T-helper 17 cell (primary cell): ENCODE measurements at regions not wholly inside any gene's neighbourhood (a gene's known extent, or its start where the extent isn't known, plus 50 kb on each side); places are given as distances from the start of the nearest gene placed in this dataset.

Experiments used
- ATAC-seq: fragments of 150-1000 bp; cut with Tn5 transposase; 2 replicates; pipeline ENCODE4 v1.10.0; 2021; ENCODE audit warnings: mild to moderate bottlenecking, moderate library complexity
- DNase-seq, 3 donors: peaks; one replicate each; pipeline versions ENCODE4 v3.0.0 to v3.0.0-alpha.2; 2020 to 2021
- H3K9me3 ChIP-seq: one replicate; pipeline ENCODE4 v1.7.0; 2013; ENCODE audit warnings: low read length, mild to moderate bottlenecking; ENCODE audit not compliant: control insufficient read depth, poor library complexity, severe bottlenecking
- H3K27ac Mint-ChIP-seq: one replicate; pipeline ENCODE4 v1.8.0; 2022; ENCODE audit warnings: mild to moderate bottlenecking, moderate library complexity, mixed read lengths
- H3K27me3 Mint-ChIP-seq: one replicate; pipeline ENCODE4 v1.8.0; 2022; ENCODE audit warnings: mixed read lengths
- H3K36me3 Mint-ChIP-seq: one replicate; pipeline ENCODE4 v1.8.0; 2022; ENCODE audit warnings: low read depth, mixed read lengths
- H3K4me1 Mint-ChIP-seq: one replicate; pipeline ENCODE4 v1.8.0; 2022; ENCODE audit warnings: mild to moderate bottlenecking, mixed read lengths
- H3K4me3 Mint-ChIP-seq: one replicate; pipeline ENCODE4 v1.8.0; 2022; ENCODE audit warnings: mild to moderate bottlenecking, moderate library complexity, mixed read lengths

- no peak for ATAC-seq
- no peak overlapping the region for H3K27ac Mint-ChIP-seq
- DNase-seq = no peak
- H3K4me3 Mint-ChIP-seq = no peak overlapping the region
- peaks cover 7% of the 10 kb centered on the region for H3K4me1 Mint-ChIP-seq
- no peaks in the 10 kb centered on the region for H3K36me3 Mint-ChIP-seq
- peaks cover 42% of the 10 kb centered on the region for H3K27me3 Mint-ChIP-seq
- no peaks in the 10 kb centered on the region for H3K9me3 ChIP-seq
Observed at GRCh38 chr12:91383099-91383498, 200.5 kb upstream of the DCN start.

- Mint-ChIP-seq H3K4me1 (peaks cover 7% of the 10 kb centered on the region), H3K36me3 (no peaks in the 10 kb centered on the region), H3K27ac (no peak overlapping the region), H3K27me3 (peaks cover 42% of the 10 kb centered on the region), H3K4me3 (peak overlapping the region; percentile 75)
- H3K9me3 ChIP-seq = no peaks in the 10 kb centered on the region
- DNase-seq (peak; percentile 62 to 84 (median 69)), ATAC-seq (peak; percentile 92)
Observed at GRCh38 chr12:91382081-91382543, 199.5 kb upstream of the DCN start.

- no peak for ATAC-seq
- DNase-seq = no peak
- Mint-ChIP-seq H3K36me3 (no peaks in the 10 kb centered on the region), H3K27ac (no peak overlapping the region), H3K4me3 (no peak overlapping the region), H3K27me3 (peaks cover 44% of the 10 kb centered on the region), H3K4me1 (peaks cover 7% of the 10 kb centered on the region)
- H3K9me3 ChIP-seq = no peaks in the 10 kb centered on the region
Observed at GRCh38 chr12:91381309-91381804, 198.7 kb upstream of the DCN start.

- Mint-ChIP-seq H3K4me1 (peaks cover 7% of the 10 kb centered on the region), H3K27me3 (peaks cover 45% of the 10 kb centered on the region), H3K36me3 (peaks cover 2% of the 10 kb centered on the region), H3K4me3 (no peak overlapping the region), H3K27ac (no peak overlapping the region)
- DNase-seq (no peak), ATAC-seq (no peak)
- no peaks in the 10 kb centered on the region for H3K9me3 ChIP-seq
Observed at GRCh38 chr12:91380631-91381030, 198.0 kb upstream of the DCN start.

DNA sequence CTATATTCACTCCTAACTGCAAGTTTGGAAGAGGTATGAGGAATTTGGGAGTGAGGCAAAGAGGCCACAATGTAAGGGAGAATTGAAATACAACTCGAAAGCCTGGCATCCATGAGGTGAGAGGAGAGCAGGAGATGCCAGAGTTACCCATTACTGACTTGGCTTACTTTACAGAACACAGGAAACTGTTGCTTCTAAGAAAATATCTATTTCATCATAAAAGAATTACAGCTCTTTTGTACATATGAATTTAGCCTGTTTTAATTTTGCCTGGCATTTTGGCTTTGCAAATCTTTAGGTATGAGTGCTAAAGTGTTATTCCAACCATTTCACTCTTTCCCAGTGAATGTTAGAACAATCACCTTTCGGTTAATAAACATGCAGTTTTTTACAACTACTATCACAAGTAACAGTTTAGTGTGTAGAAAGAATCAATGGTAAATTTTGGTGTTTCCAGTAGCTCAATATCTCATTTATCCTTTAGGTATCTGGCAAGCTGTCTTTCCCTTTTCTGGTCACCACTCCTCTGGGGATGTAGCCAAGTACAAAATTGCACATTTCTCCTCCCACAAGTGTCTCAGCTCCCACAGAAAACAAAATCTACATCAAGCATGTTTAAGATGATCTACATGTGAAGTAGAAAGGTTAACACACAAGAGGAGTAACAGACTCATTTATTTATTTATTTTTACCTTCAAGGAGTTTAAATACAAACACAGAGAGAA, 196.6 kb upstream of the DCN start:
- DNase-seq (no peak), ATAC-seq (no peak)
- peaks cover 7% of the 10 kb centered on the region for H3K4me1 Mint-ChIP-seq
- H3K9me3 ChIP-seq = no peaks in the 10 kb centered on the region
- peaks cover 2% of the 10 kb centered on the region for H3K36me3 Mint-ChIP-seq
- H3K27ac Mint-ChIP-seq = peak overlapping the region; percentile 43
- no peak overlapping the region for H3K4me3 Mint-ChIP-seq
- H3K27me3 Mint-ChIP-seq = peaks cover 52% of the 10 kb centered on the region

GRCh38 chr12:91377436-91377835, 194.8 kb upstream of the DCN start:
- no peak for DNase-seq
- H3K27me3 Mint-ChIP-seq = peaks cover 63% of the 10 kb centered on the region
- H3K9me3 ChIP-seq = no peaks in the 10 kb centered on the region
- ATAC-seq = no peak
- peaks cover 2% of the 10 kb centered on the region for H3K36me3 Mint-ChIP-seq
- H3K4me1 Mint-ChIP-seq = peaks cover 7% of the 10 kb centered on the region
- H3K27ac Mint-ChIP-seq = no peak overlapping the region
- no peak overlapping the region for H3K4me3 Mint-ChIP-seq

DNA sequence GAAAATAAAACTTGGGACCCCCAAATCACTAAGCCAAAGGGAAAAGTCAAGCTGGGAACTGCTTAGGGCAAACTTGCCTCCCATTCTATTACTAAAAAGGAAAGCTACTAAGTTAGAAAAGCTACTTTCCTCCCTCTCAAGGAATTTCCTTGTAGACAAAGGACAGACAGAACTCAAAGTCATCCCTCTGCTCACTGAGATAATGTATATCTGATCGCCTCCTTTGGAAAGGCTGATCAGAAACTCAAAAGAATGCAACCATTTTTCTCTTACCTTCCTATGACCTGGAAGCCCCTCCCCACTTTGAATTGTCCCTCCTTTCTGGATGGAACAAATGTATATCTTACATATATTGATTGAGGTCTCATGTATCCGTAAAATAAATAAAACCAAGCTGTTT, 190.5 kb upstream of the DCN start:
- no peak for ATAC-seq
- no peak for DNase-seq
- H3K27ac Mint-ChIP-seq = no peak overlapping the region
- no peak overlapping the region for H3K4me3 Mint-ChIP-seq
- H3K36me3 Mint-ChIP-seq = peaks cover 2% of the 10 kb centered on the region
- no peaks in the 10 kb centered on the region for H3K4me1 Mint-ChIP-seq
- peaks cover 57% of the 10 kb centered on the region for H3K27me3 Mint-ChIP-seq
- no peaks in the 10 kb centered on the region for H3K9me3 ChIP-seq

DNA sequence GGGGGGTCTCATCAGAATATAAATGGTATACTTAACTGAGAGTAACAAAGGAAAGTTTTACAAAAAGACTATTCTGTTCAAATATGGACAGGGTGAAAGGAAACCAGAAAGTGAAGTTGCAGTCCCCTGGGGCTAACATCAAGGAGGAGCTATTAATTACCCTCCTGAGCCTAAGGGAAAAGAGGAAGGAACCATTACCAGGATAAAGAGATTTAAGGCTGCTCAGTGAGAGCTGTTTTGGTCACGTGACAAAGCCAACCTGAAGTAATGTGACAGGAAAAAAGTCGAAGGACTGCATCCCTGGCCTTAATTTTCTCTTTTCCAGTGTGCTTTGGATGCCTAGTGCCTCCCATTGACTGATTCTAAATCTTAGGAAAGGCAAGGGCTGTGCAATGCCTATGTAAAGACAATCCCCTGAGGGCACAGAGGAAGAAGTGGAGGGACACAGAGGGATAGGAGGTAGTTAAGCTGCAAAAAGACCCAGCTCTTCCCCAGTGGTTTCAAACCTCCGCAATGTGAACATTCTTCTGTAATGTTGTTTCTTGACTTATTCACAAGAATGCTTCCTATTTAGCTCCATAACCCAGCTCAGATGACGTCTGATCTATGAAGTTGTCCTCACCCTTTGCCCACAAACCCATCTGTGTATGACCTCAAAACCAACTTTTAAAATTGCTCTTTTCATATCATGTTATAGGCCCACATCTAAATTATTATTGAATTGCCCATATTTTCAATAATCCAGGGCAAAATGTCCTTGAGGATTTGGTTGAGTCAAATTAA, 187.7 kb upstream of the DCN start:
- no peaks in the 10 kb centered on the region for H3K9me3 ChIP-seq
- no peaks in the 10 kb centered on the region for H3K36me3 Mint-ChIP-seq
- no peak for ATAC-seq
- peaks cover 43% of the 10 kb centered on the region for H3K27me3 Mint-ChIP-seq
- no peaks in the 10 kb centered on the region for H3K4me1 Mint-ChIP-seq
- H3K4me3 Mint-ChIP-seq = no peak overlapping the region
- H3K27ac Mint-ChIP-seq = no peak overlapping the region
- no peak for DNase-seq

DNA sequence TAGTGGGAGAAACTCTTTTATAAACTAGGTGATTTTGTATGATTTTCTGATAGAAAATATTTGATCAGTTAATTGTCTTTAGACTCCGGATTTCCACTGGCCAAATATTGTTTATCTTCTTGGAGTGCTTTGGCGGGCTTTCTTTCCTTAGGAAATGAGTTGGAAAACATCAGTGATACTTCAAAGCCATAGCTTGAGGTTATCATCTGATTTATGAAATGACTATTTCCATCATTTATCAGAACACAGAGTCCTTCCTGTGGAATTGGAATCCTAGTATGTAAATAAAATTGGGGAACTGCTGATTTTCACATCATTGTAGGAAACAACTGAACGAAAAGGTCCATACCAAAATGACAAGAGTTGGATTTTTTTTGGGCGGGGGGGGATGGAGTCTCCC, 186.0 kb upstream of the DCN start:
- DNase-seq (no peak), ATAC-seq (no peak)
- Mint-ChIP-seq H3K36me3 (no peaks in the 10 kb centered on the region), H3K27ac (no peak overlapping the region), H3K27me3 (peaks cover 34% of the 10 kb centered on the region), H3K4me3 (no peak overlapping the region), H3K4me1 (no peaks in the 10 kb centered on the region)
- H3K9me3 ChIP-seq = no peaks in the 10 kb centered on the region

DNA sequence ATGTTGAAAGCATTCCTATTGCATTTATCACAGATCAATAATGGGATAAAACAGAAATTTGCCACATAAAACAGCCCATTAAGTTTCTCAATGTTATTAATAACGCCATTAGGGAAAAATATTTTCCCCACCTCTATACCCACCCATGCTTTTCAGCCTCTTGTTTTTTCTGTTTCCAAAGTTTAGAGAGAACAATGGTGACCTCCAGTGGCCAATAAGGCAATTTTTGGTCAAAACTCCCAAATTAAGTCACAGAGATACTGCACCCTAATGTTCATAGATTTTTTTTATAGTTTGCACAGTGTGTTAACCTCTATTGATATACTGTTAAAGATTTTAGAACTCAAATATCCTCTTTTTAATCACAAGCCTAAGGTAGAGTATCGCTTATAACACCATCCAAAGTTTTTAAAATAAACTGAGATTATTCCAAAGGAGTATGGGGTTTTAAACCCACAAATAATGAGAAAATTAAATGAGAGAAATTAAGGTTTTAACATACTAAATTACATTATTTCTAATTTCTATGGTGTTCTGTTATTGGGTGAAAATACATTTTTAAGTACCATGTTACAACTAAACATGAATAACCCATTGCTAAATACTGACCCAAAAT, 184.7 kb upstream of the DCN start:
- H3K27me3 Mint-ChIP-seq = peaks cover 25% of the 10 kb centered on the region
- no peak for DNase-seq

DNA sequence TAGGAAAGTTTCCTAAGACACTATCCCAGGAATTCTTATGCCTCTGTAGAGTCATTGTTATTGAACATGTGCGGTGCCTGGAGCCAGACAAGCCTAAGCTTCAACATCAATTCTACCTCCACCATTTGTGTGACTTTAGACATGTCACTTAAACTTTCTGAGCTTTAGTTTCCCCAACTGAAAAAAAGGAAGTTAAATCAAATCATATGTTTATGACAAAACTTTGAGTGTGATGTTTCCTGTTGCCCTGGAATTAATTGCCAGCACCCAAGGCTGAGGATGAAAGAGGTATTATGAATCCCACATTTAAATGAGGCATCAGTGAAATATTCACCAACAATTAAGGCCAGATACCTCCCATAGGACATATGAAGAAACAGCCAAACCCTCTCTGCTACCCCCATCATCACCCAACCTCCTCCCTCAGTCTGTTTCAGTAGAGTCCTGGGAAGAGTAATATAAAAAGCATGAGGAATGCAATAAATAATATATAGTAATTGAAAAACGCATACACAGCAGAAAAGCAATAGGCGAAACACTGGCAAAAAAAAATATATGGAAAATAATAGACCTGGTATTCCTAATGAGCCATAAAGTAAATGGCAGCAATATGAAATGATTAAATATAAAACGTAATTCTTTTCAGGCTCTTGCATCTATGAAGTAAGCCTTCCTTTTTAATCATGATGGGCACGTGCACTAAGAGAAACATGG, 182.0 kb upstream of the DCN start:
- ATAC-seq = no peak
- DNase-seq = no peak
- Mint-ChIP-seq H3K4me3 (no peak overlapping the region), H3K4me1 (peaks cover 6% of the 10 kb centered on the region), H3K36me3 (no peaks in the 10 kb centered on the region), H3K27ac (no peak overlapping the region), H3K27me3 (peaks cover 24% of the 10 kb centered on the region)
- H3K9me3 ChIP-seq = no peaks in the 10 kb centered on the region

More for the DNA sequence above, 184.7 kb upstream of the DCN start:
- Mint-ChIP-seq H3K4me3 (no peak overlapping the region), H3K27ac (no peak overlapping the region), H3K4me1 (no peaks in the 10 kb centered on the region), H3K36me3 (no peaks in the 10 kb centered on the region)
- no peaks in the 10 kb centered on the region for H3K9me3 ChIP-seq
- no peak for ATAC-seq

DNA sequence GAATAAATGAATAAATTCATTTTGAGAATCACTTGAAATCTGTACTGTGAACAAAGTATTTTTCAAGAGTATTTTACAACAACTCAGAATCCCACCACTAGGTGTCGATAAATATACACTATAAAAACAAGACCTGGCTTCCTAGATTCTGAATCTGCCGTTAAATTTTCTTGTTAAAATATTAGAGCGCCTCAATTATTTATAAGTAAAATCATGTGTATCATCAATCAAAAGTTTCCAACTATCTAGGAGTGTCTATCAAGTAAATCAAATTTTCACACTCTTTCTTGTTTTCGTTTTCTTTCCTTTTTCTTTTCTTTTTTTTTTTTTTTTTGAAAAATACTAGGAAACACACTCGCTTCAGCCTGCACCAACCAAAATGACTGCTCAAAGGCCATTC, 179.2 kb upstream of the DCN start:
- DNase-seq (no peak), ATAC-seq (peak; percentile 47)
- Mint-ChIP-seq H3K4me3 (no peak overlapping the region), H3K4me1 (peaks cover 8% of the 10 kb centered on the region), H3K27me3 (peaks cover 27% of the 10 kb centered on the region), H3K36me3 (no peaks in the 10 kb centered on the region), H3K27ac (peak overlapping the region; percentile 39)
- H3K9me3 ChIP-seq = no peaks in the 10 kb centered on the region

GRCh38 chr12:91357381-91357780, 174.8 kb upstream of the DCN start:
- no peak for DNase-seq
- no peak for ATAC-seq
- no peak overlapping the region for H3K4me3 Mint-ChIP-seq
- H3K27ac Mint-ChIP-seq = no peak overlapping the region
- peaks cover 11% of the 10 kb centered on the region for H3K4me1 Mint-ChIP-seq
- no peaks in the 10 kb centered on the region for H3K9me3 ChIP-seq
- H3K36me3 Mint-ChIP-seq = no peaks in the 10 kb centered on the region
- peaks cover 42% of the 10 kb centered on the region for H3K27me3 Mint-ChIP-seq
